Nephron progenitor cell (in vitro differentiated cells): ENCODE measurements at regions not wholly inside any gene's neighbourhood (a gene's known extent, or its start where the extent isn't known, plus 50 kb on each side); places are given as distances from the start of the nearest gene placed in this dataset.
"Not testable (repeated sequence)": the region's sequence is repeated elsewhere in the genome, so short reads cannot be mapped to it uniquely, and the experiment has no call there.

Experiments used
- DNase-seq: peaks from one replicate; pipeline ENCODE4 v3.0.0; 2021
- H3K27ac Mint-ChIP-seq: 2 replicates; pipeline ENCODE4 v1.8.0; 2021; ENCODE audit warnings: mild to moderate bottlenecking, moderate library complexity, mixed read lengths
- H3K27me3 Mint-ChIP-seq: 2 replicates; pipeline ENCODE4 v1.8.0; 2021; ENCODE audit warnings: mild to moderate bottlenecking, low read depth, mixed read lengths; ENCODE audit not compliant: poor library complexity
- H3K36me3 Mint-ChIP-seq: 2 replicates; pipeline ENCODE4 v1.8.0; 2021; ENCODE audit warnings: low read depth, mixed read lengths
- H3K4me1 Mint-ChIP-seq: 2 replicates; pipeline ENCODE4 v1.8.0; 2021; ENCODE audit warnings: mixed read lengths
- H3K4me3 Mint-ChIP-seq: 2 replicates; pipeline ENCODE4 v1.8.0; 2021; ENCODE audit warnings: mild to moderate bottlenecking, moderate library complexity, mixed read lengths
- H3K9me3 Mint-ChIP-seq: 2 replicates; pipeline ENCODE4 v1.8.0; 2021; ENCODE audit warnings: mild to moderate bottlenecking, moderate library complexity, mixed read lengths
- CTCF ChIP-seq: fragments of 200-600 bp; sonication (generic); IDR thresholded peaks from 2 replicates; pipeline ENCODE4 v1.5.0; 2021; ENCODE audit warnings: antibody characterized with exemption

GRCh38 chr4:54593795-54594322, 63.9 kb upstream of the KIT start:
- no peak overlapping the region for H3K4me3 Mint-ChIP-seq

GRCh38 chr4:54596201-54596600, 61.6 kb upstream of the KIT start:
- Mint-ChIP-seq H3K27me3 (peaks cover 19% of the 10 kb centered on the region), H3K9me3 (no peaks in the 10 kb centered on the region), H3K4me1 (peaks cover 18% of the 10 kb centered on the region), H3K27ac (no peak overlapping the region), H3K36me3 (no peaks in the 10 kb centered on the region), H3K4me3 (no peak overlapping the region)
- no peak for DNase-seq
- no peak for TF ChIP-seq CTCF

More at GRCh38 chr4:54593795-54594322, 63.9 kb upstream of the KIT start:
- Mint-ChIP-seq H3K36me3 (no peaks in the 10 kb centered on the region), H3K27ac (no peak overlapping the region), H3K4me1 (peaks cover 27% of the 10 kb centered on the region), H3K27me3 (peaks cover 19% of the 10 kb centered on the region), H3K9me3 (no peaks in the 10 kb centered on the region)
- no peak for TF ChIP-seq CTCF
- DNase-seq = no peak

DNA sequence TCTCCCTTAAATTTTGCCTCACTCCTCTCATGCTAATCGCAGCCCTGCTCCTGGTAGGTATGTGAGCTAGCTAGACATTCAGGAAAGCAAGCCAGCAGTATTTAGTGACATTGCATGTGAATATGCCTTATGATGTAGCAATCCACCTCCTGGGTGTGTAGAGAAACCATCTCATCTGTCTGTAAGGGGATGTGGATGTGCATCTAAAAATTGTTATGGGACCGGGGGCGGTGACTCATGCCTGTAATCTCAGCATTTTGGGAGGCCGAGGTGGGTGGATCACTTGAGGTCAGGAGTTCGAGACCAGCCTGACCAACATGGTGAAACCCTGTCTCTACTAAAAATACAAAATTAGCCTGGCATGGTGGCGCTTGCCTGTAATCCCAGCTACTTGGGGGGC, 60.1 kb upstream of the KIT start:
- H3K4me3 Mint-ChIP-seq = not testable (repeated sequence)

GRCh38 chr4:54602175-54602574, 55.6 kb upstream of the KIT start:
- H3K36me3 Mint-ChIP-seq, H3K27ac Mint-ChIP-seq, H3K9me3 Mint-ChIP-seq, DNase-seq, H3K4me3 Mint-ChIP-seq, H3K4me1 Mint-ChIP-seq: not testable (repeated sequence)
- H3K27me3 Mint-ChIP-seq = peaks cover 13% of the 10 kb centered on the region

More for the DNA sequence above, 60.1 kb upstream of the KIT start:
- H3K36me3 Mint-ChIP-seq, DNase-seq, H3K9me3 Mint-ChIP-seq, H3K4me1 Mint-ChIP-seq, H3K27ac Mint-ChIP-seq: not testable (repeated sequence)
- peaks cover 18% of the 10 kb centered on the region for H3K27me3 Mint-ChIP-seq

GRCh38 chr4:54607067-54607466, 50.7 kb upstream of the KIT start:
- H3K27me3 Mint-ChIP-seq = peaks cover 9% of the 10 kb centered on the region
- no peaks in the 10 kb centered on the region for H3K36me3 Mint-ChIP-seq
- no peak overlapping the region for H3K4me3 Mint-ChIP-seq
- H3K9me3 Mint-ChIP-seq = peaks cover 15% of the 10 kb centered on the region
- no peaks in the 10 kb centered on the region for H3K4me1 Mint-ChIP-seq
- H3K27ac Mint-ChIP-seq = no peak overlapping the region
- DNase-seq = no peak
- TF ChIP-seq CTCF = no peak

GRCh38 chr4:54607521-54607920, 50.2 kb upstream of the KIT start:
- no peak for TF ChIP-seq CTCF
- no peak for DNase-seq
- no peaks in the 10 kb centered on the region for H3K4me1 Mint-ChIP-seq
- H3K27me3 Mint-ChIP-seq = peaks cover 9% of the 10 kb centered on the region
- H3K27ac Mint-ChIP-seq = no peak overlapping the region
- H3K9me3 Mint-ChIP-seq = peaks cover 15% of the 10 kb centered on the region
- H3K36me3 Mint-ChIP-seq = no peaks in the 10 kb centered on the region
- H3K4me3 Mint-ChIP-seq = no peak overlapping the region
